CD4-positive, alpha-beta T cell (primary cell): ENCODE measurements at regions not wholly inside any gene's neighbourhood (a gene's known extent, or its start where the extent isn't known, plus 50 kb on each side); places are given as distances from the start of the nearest gene placed in this dataset.

Source experiments
- ATAC-seq: fragments of 200-7000 bp; cut with Tn5 transposase; one replicate; pipeline ENCODE4 v1.10.0; 2022; ENCODE audit warnings: mild to moderate bottlenecking; ENCODE audit not compliant: poor library complexity
- CTCF ChIA-PET: fragments of 350-600 bp; sonication (Branson Sonifier 250); formaldehyde crosslinking; loops from one replicate; lab custom pipeline; 2021; ENCODE audit warnings: antibody characterized with exemption, inconsistent platforms; lab: Charles Lee
- POLR2A ChIA-PET: fragments of 350-600 bp; sonication (Branson Sonifier 250); formaldehyde crosslinking; loops from one replicate; lab custom pipeline; 2021; ENCODE audit warnings: antibody characterized with exemption, inconsistent platforms; lab: Charles Lee
- DNase-seq, 14 experiments: peaks; one replicate each; pipeline ENCODE4 v3.0.0-alpha.2; 2013 to 2020; ENCODE audit warnings: mixed read lengths in 2 of 14
- H3K27ac ChIP-seq, 2 donors: one replicate each; pipeline versions ENCODE4 v1.5.1 to v1.7.0; 2013; ENCODE audit warnings: low read length in 2 of 2, low read depth in 1 of 2, mild to moderate bottlenecking in 1 of 2
- H3K27me3 ChIP-seq, 2 experiments: 1 replicate in 1 of 2; 2 replicates in 1 of 2; pipeline versions ENCODE4 v1.6.1 to v1.7.0; 2013; ENCODE audit warnings: low read length in 2 of 2, control low read depth in 1 of 2, mild to moderate bottlenecking in 1 of 2, moderate library complexity in 1 of 2; ENCODE audit not compliant: insufficient read depth in 2 of 2, control insufficient read depth in 1 of 2
- H3K36me3 ChIP-seq: one replicate; pipeline ENCODE4 v1.6.1; 2013; ENCODE audit warnings: low read length, control low read depth; ENCODE audit not compliant: insufficient read depth
- H3K4me1 ChIP-seq: one replicate; pipeline ENCODE4 v1.6.1; 2013; ENCODE audit warnings: low read length, control low read depth; ENCODE audit not compliant: insufficient read depth
- H3K4me3 ChIP-seq: one replicate; pipeline ENCODE4 v1.5.1; 2013; ENCODE audit warnings: mild to moderate bottlenecking, low read length, moderate library complexity
- H3K9me3 ChIP-seq, 2 experiments: 1 replicate in 1 of 2; 2 replicates in 1 of 2; pipeline versions ENCODE4 v1.6.1 to v1.7.0; 2013; ENCODE audit warnings: low read length in 2 of 2, mild to moderate bottlenecking in 2 of 2, control low read depth in 1 of 2, moderate library complexity in 1 of 2; ENCODE audit not compliant: control insufficient read depth in 1 of 2, insufficient read depth in 1 of 2
- H3K27ac Mint-ChIP-seq: one replicate; pipeline ENCODE4 v1.8.0; 2020; ENCODE audit warnings: mixed read lengths
- H3K27me3 Mint-ChIP-seq: one replicate; pipeline ENCODE4 v1.8.0; 2021; ENCODE audit warnings: mixed read lengths
- H3K36me3 Mint-ChIP-seq: one replicate; pipeline ENCODE4 v1.8.0; 2021; ENCODE audit warnings: low read depth, mixed read lengths
- H3K4me1 Mint-ChIP-seq: one replicate; pipeline ENCODE4 v1.8.0; 2021; ENCODE audit warnings: low read depth, mixed read lengths
- H3K4me3 Mint-ChIP-seq: one replicate; pipeline ENCODE4 v1.8.0; 2020; ENCODE audit warnings: mild to moderate bottlenecking, mixed read lengths
- H3K9me3 Mint-ChIP-seq: one replicate; pipeline ENCODE4 v1.8.0; 2020; ENCODE audit warnings: mixed read lengths
- CTCF ChIP-seq: fragments of 200-600 bp; IDR thresholded peaks from one replicate; pipeline ENCODE4 v1.8.0; 2022; ENCODE audit warnings: antibody characterized with exemption, mild to moderate bottlenecking
- intact Hi-C, 2 experiments: fragments of 100-400 bp; cut with DNase I in 1 of 2; cut with micrococcal nuclease in 1 of 2; formaldehyde crosslinking; loops; one replicate each; pipeline versions ENCODE4 v1.15.1 to v1.9.0; 2023 to 2025; cut with DNase I, micrococcal nuclease

- Histone ChIP-seq H3K4me3 (no peak overlapping the region), H3K36me3 (no peaks in the 10 kb centered on the region), H3K4me1 (no peaks in the 10 kb centered on the region), H3K27ac (no peak overlapping the region), H3K27me3 (no peaks in the 10 kb centered on the region), H3K9me3 (peaks cover 0 to 15% of the 10 kb centered on the region in 2 experiments)
- H3K36me3 Mint-ChIP-seq, result no peaks in the 10 kb centered on the region
- no peak for TF ChIP-seq CTCF
- ChIA-PET CTCF (no interaction called here), POLR2A (no interaction called here)
- no peak for DNase-seq
- no peak overlapping the region for H3K4me3 Mint-ChIP-seq
- no peak for ATAC-seq
- H3K27me3 Mint-ChIP-seq, result no peaks in the 10 kb centered on the region
- intact Hi-C loops, result no loop called here
- H3K27ac Mint-ChIP-seq, result no peak overlapping the region
- H3K4me1 Mint-ChIP-seq, result no peaks in the 10 kb centered on the region
- peaks cover 3% of the 10 kb centered on the region for H3K9me3 Mint-ChIP-seq
Measured at GRCh38 chr1:56336982-56337381, 242.4 kb downstream of the PLPP3 start.

GRCh38 chr1:56335394-56335793 is 244.0 kb downstream of the PLPP3 start:
- no peak overlapping the region for H3K4me3 ChIP-seq
- H3K36me3 ChIP-seq, result no peaks in the 10 kb centered on the region
- intact Hi-C loops, result no loop called here
- ChIA-PET CTCF (no interaction called here), POLR2A (no interaction called here)
- Mint-ChIP-seq H3K27ac (no peak overlapping the region), H3K27me3 (no peaks in the 10 kb centered on the region), H3K36me3 (no peaks in the 10 kb centered on the region), H3K4me1 (no peaks in the 10 kb centered on the region), H3K4me3 (no peak overlapping the region), H3K9me3 (no peaks in the 10 kb centered on the region)
- H3K4me1 ChIP-seq, result no peaks in the 10 kb centered on the region
- no peak for ATAC-seq
- H3K27me3 ChIP-seq, result no peaks in the 10 kb centered on the region
- H3K27ac ChIP-seq, result no peak overlapping the region
- no peak for TF ChIP-seq CTCF
- H3K9me3 ChIP-seq, result peaks cover 0 to 7% of the 10 kb centered on the region in 2 experiments
- DNase-seq, result no peak

- Histone ChIP-seq H3K36me3 (no peaks in the 10 kb centered on the region), H3K9me3 (no peaks in the 10 kb centered on the region), H3K27me3 (no peaks in the 10 kb centered on the region), H3K4me3 (no peak overlapping the region), H3K4me1 (no peaks in the 10 kb centered on the region), H3K27ac (no peak overlapping the region)
- ChIA-PET POLR2A (no interaction called here), CTCF (no interaction called here)
- Mint-ChIP-seq H3K36me3 (no peaks in the 10 kb centered on the region), H3K9me3 (no peaks in the 10 kb centered on the region), H3K4me1 (no peaks in the 10 kb centered on the region), H3K27ac (no peak overlapping the region), H3K4me3 (no peak overlapping the region), H3K27me3 (no peaks in the 10 kb centered on the region)
- intact Hi-C loops, result no loop called here
- DNase-seq, result no peak
- TF ChIP-seq CTCF, result no peak
- ATAC-seq, result no peak
Measured at GRCh38 chr1:56334047-56334446, 245.3 kb downstream of the PLPP3 start.
